NOMO-1 (cell line): ENCODE measurements at regions not wholly inside any gene's neighbourhood (a gene's known extent, or its start where the extent isn't known, plus 50 kb on each side); places are given as distances from the start of the nearest gene placed in this dataset.
"Not testable (repeated sequence)": the region's sequence is repeated elsewhere in the genome, so short reads cannot be mapped to it uniquely, and the experiment has no call there.

Experiments used
- DNase-seq, 2 experiments: peaks; one replicate each; lab custom pipeline; 2025; ENCODE audit not compliant: unreplicated experiment in 2 of 2; lab: John Stamatoyannopoulos, UW

DNA sequence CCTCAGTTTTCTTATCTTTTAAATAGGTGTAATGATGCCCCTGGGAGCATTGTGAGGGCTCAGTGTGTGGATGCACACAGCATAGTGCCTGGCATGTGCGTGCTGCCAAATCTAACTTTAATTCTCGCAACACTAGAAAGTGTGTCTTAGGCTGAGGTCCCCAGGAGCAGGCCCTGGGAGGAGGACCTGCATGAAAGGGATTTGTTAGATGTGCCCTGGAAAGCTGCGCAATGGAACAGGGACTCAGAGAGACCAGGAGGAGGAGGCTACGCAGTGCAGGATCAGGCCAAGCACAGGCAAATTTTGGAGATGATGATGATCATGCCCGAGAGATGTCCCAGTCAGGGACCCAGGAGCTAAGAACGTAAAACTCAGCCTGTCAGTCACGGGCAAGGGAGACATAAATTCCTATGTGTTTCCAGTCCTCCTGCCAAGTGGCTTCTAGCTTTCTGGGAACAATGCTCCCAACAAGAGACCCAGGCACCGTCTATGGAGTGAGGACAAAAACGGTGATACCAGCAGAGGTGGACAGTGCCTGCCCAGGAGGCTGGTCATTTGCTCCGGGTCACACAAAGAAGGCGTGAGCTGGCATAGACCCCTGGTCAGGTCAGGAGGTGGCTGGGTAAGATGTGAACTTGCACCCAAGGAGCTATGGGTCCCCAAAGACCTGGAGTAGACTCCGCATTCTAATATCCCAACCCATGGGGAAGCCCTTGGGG is 352.2 kb upstream of the TNRC6C start:
- no peak for DNase-seq

DNA sequence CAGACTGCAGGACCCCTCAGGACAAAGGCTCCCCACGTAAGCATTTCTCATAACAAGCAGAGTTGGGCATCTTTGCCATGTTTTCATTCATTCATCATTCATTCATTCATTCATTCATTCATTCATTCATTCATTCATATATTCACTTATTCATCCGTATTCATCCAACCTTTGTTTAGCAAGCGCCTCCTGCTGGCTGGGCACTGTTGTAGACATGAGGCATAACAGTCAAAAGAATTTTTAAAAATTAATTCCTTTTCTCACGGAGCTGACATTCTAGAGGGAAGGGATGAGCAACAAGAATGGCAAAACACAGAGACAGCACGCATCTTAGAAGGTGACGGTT is 351.7 kb upstream of the TNRC6C start:
- DNase-seq: no peak

DNA sequence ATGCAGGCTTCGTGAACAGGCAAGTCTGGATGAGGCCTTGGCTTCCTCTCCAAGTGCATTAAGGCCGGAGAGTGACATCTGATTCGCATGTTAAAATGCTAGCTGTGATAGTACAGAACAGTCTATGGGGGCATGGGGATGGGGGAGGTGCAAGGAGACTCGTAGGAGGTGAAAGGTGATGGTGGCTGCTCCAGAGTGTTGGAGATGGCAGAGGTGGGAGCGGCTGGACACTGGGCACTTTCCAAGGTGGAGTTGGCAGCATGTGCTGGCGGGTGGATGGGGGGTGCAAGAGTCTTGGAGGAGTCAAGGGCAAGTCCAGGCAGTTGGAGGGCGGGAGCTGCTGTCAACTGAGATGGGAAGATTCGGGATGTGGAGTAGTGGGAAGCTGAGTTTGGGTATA is 350.9 kb upstream of the TNRC6C start:
- DNase-seq: no peak

DNA sequence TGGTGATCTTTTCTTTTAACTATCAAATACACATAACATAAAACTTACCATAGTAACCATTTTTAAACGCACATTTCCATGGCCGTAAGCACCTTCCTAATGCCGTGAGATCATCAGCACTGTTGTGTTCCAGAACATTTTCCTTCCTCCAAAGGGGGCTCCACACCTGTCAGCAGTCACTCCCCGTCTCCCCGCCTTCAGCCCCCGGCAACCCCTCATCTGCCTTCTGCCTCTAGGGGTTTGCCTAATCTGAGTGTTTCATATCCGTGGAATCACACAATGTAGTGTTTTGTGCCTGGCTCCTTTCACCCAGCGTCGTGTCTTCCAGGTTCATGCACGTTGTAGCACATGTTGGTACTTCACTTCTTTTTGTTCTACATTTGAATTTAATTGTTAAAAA is 350.1 kb upstream of the TNRC6C start:
- DNase-seq: no peak

DNA sequence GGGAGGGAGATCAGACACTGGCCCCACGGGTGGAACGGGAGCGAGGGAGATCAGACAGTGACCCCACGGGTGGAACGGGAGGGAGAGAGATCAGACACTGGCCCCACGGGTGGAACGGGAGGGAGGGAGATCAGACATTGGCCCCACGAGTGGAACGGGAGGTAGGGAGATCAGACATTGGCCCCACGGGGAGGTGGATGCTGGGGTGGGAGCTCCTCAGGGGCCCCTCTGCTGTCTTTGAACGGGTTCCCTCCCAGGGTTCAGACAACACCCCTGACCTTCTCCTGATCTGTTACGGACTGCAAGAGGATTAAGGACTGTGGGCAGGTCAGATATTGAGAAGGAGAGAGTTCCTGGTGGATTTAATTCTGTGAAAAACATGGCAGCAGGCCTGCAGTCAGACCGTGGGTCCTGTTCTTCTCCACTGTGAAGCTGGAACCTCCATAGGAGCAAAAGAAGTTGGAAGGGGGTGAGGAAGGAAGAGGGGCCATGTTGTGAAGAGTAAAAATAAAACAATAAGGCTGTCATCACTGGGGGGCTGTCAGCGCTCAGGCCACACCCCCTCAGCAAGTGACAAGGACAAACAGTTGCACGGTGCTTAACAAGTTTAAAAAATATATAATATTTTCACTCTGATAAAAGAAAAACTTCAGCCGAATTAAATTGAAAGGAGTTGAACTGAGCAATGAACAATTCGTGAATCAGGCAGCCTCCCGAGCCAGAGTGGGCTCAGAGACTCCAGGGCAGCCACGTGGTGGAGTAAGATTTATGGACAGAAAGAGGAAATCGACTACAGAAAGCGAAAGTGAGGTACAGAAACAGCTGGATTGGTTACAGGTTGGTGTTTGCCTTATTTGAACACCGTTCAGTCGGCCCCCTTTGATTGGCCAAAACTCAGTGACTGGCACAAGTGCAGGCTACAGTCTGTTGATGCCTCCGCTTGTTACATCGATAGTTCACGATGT is 348.7 kb upstream of the TNRC6C start:
- peak; percentile 58 to 92 for DNase-seq

DNA sequence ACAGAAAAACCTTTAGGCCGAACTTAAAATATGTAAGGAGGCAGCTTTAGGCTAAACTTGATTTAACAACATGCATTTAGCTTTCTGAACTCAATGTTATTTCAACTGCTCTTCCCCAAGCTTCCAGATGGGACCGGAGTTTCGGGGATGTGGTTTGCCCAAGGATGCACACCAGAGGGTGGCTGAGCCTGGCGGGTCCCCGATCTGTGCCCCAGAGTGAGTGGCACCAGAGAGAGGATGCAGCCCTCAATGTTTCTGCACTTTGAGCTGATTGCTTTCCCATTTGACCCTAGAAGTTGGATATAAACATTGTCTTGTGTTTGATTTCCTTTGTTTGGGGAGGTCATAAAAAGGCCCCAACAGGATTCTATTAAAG is 348.0 kb upstream of the TNRC6C start:
- DNase-seq: no peak

DNA sequence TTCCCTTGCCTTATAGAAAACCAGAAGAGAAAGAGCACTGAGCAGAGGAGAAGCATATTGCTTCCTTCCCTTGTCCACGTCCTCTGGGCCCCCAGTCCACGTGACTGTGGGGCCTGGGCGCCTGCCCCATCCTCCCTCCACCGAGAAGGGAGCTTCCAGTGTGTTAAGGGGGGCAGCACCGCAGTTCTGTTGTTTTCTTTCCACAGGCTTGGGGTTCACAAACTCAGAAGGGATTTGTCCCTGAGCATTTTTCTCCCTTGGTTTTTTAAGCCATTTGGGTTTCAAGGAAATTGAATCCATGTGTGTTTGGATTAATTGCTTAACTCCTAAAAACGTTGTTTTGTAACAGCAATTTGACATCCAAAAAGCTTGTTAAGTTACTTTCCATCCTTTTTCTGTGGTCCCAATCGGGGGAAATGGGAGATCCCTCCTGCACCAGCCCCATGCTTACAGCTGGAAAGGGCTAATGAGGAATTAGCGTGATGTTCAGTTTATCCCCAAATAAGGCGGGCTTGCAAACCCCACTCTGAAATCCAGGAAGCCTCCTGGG is 347.5 kb upstream of the TNRC6C start:
- peak in 1 of 2 experiments; percentile 8 for DNase-seq

DNA sequence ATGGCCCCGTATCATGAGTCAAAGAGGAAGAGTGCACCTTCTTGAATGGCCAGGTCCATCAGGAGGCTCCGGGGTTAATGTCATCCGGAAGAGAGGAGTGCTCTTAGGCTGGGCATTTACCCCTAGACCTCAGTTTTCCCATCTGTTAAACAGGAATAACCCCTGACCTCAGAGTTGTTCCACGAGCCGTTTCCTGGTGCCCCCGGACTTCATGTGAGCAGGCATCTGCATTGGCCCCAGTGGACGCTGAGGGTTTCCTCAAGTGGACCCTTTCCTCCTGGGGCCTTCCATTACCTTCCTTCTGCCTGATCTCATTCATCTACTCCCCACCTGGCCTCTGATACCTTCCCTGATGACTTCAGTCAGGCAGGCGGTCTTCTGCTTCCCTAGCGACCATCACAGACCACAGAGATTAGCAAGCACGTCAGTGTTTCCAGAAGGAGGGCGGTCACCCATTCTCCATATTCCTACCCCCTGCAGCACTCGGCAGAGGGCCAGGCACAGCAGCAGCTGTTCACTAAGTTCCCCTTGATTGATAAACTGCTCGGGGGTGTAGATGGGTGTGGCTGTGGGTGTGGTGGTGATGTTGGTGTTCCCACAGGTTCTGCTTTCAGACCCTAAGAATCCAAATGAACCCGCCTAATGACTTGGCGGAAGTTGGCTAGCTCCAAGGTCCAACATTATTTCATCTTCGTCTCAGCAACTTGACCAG is 346.6 kb upstream of the TNRC6C start:
- peak; percentile 52 to 76 for DNase-seq

DNA sequence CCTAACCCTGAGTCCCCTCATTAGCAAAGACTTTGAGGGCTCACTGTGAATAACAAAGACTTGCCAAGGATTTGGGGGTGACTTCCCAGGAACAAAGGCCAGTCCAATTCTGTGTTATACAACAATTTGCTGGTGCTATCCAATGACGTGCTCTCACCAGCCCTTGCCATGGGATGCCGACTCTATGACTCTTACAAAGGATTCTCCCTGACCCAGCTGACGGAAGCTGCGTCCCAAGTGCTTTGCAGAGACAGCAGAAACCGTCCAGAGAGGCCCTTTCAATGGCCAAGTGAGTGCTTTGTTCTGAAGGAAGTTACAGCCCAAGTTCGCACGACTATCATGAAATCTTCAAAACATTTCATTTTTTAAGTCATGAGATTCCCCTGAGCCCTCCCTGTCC is 345.3 kb upstream of the TNRC6C start:
- no peak for DNase-seq

DNA sequence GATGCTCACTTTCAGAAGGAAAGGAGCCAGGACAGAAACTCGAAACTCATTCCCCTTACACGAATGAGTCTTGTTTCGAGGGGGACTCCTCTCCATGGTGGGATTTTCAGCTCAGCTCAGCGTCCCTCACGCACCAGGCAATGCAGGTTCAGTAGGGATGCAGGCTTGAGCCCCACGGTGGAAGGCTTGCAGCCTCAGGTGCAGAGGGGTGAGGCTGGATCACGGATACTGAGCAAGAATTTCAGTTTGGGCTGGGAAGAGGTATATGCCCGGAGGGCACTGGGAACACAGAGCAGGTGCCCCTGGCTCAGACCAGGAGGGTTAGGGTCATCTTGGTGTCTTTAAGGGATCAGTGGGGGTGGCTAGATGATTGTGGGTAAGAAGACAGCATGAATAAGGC is 344.9 kb upstream of the TNRC6C start:
- DNase-seq: no peak

DNA sequence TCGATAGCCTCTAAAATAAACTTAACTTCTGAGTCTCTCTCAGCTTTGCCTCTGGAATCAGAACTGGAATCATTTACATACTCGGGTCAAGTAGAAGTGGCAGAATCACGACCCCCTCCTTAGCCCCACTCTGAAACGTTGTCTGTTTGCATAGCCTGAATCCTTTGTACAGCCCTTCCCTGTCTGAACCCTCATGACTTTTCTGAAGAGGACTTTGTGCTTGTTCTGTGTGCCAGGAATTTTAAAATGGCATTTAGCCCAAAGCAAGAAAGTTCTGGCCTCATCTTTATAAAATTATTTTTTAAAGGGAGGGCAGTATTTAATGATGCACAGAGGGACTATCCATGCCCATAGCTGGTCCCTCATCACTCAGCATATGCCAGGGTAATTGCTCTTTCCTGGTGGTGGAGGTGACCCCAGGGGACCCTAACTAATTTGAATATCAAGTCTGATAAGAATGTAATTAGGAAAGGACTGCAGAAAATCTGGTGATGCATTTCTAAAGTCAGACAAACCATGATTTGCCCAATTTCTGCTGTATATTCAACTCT is 342.7 kb upstream of the TNRC6C start:
- no peak for DNase-seq

DNA sequence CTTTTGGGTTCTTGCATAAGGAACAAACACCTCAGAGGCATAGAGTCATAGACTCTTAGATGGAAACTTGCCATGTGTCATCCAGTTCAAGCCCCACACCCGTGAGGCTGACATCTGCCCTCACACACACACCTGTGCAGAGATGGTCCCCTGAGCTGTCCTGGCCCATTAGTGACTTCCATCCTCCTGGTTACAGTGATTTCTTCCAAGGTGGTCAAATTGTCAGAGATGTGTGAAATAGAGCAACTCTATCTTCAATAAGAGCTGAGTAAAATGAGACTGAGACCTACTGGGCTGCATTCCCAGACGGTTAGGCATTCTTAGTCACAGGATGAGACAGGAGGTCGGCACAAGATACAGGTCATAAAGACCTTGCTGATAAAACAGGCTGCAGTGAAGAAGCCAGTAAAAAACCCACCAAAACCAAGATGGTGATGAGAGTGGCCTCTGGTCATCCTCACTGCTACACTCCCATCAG is 342.2 kb upstream of the TNRC6C start:
- DNase-seq: no peak

DNA sequence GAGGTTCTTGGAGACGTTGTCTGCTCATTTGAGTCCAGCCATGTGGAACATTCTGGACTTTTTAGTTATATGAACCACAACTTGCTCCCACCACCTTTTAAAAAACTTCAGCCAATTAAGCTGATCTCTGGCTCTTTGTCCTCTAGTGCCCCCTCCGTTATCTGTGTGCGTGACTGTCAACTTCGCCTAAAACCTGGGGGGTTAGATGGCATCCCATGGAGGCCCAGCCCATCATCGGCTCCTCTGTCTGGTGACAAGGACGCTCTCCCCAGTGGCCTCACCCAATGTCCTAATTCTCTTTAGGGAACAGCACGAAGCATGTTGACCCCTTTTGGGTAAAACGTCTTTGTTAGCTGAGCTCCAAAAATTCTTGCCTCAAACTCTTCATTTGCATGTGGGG is 341.0 kb upstream of the TNRC6C start:
- no peak for DNase-seq

DNA sequence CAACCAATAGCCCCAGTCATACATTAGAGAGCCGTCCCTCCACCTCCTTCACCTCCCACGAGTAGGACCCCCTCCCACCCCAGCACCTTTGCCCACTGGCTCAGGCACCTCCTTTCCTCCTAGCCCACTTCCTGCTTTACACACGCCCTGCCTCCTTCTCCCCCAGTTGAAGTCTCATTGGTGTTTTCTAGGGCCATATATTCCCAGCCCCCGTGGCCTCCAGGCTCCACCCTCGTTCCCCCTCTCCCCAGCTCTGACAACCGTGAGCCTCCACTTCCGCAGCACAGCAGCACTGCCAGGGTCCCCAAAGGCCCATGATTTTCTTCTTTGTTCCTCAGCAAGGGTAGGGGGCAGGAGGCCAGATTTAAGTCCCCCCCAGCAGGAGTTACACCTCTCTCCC is 340.3 kb upstream of the TNRC6C start:
- no peak for DNase-seq

DNA sequence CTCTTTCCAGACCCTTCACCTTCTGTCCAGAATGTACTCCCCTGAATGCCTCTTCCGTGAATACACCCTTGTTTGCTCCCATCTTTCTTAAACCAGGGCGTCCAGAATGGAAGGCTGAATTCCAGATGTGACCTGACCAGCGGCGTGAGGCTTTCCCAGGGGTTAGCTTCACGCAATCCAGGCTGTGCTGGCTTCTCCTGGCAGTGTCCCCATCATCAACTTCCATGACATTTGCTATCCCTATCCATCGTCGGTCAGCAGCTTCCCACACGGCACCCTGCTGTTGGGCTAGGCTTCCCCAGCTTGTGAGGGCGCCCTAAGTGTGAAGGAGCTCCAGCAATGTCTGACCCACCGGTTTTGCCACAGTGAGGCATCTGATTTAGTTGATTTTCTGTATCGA is 339.8 kb upstream of the TNRC6C start:
- no peak for DNase-seq

DNA sequence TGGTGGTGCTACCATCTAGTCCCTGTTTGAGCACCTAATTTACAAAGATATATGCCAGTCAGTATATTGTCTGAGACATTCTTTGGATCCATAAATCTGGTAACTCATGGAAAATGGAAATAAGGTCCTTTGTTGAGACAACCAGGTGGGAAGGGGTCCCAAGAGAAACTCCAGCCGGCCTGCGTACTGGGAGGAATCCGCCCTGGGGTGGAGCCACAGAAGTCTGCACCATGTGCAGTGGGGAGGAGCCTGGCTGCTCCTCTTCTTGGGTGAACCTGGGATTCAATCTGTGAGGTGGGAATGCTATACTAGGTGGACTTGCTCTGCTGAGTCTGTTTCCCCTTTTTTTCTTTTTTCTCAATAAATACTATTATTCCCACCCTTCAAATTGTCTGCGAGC is 339.2 kb upstream of the TNRC6C start:
- DNase-seq: no peak

DNA sequence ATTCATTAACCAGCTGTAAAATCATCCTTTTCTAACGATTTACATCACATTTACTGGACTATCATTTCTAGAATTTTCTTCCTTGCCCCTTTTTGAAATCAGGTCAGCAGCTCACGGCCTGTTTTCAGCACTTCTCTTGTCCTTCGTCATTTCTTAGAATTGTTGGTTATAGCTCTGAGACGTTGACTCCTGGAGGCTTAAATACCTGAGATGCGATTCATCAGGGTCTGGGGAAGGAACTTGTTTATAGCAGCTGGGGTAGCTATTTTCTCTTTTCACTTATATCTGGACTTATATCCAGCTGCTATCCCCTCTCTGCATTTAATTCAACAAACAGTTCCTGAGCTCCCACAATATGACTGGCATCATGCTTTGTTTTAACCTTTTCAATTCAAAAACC is 338.7 kb upstream of the TNRC6C start:
- DNase-seq: no peak

DNA sequence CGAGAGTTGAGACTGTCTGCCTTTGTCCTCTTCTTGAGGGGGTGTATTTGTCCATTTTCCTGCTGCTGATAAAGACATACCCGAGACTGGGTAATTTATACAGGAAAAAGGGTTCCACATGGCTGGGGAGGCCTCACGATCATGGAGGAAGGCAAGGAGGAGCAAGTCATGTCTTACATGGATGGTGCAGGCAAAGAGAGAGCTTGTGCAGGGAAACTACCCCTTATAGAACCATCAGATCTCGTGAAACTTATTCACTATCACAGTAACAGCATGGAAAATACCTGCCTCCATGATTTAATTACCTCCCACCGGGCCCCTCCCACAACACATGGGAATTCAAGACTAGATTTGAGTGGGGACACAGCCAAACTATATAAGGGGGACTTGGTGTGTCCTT is 338.2 kb upstream of the TNRC6C start:
- DNase-seq: no peak

DNA sequence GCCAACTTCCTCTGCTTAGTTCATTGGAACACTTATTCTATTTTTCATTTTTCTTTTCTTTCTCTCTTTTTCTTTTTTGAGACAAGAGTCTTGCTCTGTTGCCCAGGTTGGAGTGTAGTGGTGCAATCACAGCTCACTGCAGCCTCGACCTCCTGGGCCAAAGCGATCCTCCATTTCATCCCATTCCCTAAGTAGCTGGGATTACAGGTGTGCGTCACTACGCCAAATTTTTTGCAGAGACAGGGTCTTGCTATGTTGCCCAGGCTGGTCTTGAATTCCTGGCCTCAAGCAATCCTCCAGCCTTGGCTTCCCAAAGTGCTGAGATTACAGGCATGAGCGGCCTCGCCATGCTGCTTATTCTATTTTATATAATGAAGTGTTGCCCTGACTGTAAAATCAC is 336.4 kb upstream of the TNRC6C start:
- not testable (repeated sequence) for DNase-seq

DNA sequence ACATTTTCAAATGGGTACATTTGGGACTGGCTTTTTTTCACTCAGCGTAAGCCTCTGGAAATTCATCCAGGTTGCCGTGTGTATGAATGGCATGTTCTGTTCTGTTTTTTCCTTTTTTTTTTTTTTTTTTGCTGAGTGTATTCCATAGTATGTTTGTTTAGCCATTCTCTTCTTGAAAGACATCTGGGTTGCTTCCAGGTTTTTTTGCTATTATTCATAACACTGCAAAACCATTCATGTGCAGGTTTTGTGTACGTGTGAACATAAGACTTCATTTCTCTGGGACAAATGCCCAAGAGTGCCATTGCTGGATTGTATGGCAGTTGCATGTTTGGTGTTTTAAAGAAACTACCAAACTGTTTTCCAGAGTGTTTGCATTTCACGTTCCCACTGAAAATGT is 335.9 kb upstream of the TNRC6C start:
- DNase-seq: no peak

DNA sequence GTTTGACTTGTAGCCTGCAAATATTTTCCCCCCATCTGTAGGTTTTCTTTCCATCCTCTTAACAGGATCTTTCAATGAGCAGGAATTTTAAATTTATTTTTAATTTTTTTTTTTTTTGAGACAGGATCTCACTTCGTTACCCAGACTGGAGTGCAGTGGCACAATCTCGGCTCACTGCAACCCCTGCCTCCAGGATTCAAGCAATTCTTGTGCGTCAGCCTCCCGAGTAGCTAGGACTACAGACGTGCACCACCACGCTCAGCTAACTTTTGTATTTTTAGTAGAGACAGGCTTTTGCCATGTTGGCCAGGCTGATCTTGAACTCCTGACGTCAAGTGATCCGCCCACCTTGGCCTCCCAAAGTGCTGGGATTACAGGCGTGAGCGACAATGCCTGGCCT is 335.2 kb upstream of the TNRC6C start:
- not testable (repeated sequence) for DNase-seq
